ACC112 (cell line): ENCODE measurements at regions not wholly inside any gene's neighbourhood (a gene's known extent, or its start where the extent isn't known, plus 50 kb on each side); places are given as distances from the start of the nearest gene placed in this dataset.

Experiments
- H2AFZ ChIP-seq: fragments of 200-600 bp; sonication (generic); one replicate; pipeline ENCODE4 v1.6.0; 2017; ENCODE audit warnings: antibody characterized with exemption, low read length; ENCODE audit not compliant: unreplicated experiment
- H3K27ac ChIP-seq: fragments of 200-600 bp; sonication (generic); 2 replicates; pipeline ENCODE4 v1.5.1; 2014; ENCODE audit warnings: low read depth, mild to moderate bottlenecking, antibody characterized with exemption, low read length, moderate library complexity
- H3K27me3 ChIP-seq: fragments of 200-600 bp; sonication (generic); 2 replicates; pipeline ENCODE4 v1.6.1; 2014; ENCODE audit warnings: mild to moderate bottlenecking, antibody characterized with exemption, low read length, moderate library complexity, mixed read lengths; ENCODE audit not compliant: insufficient read depth
- H3K36me3 ChIP-seq: fragments of 200-600 bp; sonication (generic); 2 replicates; pipeline ENCODE4 v1.6.1; 2016; ENCODE audit warnings: mild to moderate bottlenecking, antibody characterized with exemption, low read length, moderate library complexity, mixed read lengths; ENCODE audit not compliant: insufficient read depth
- H3K4me1 ChIP-seq: fragments of 200-600 bp; sonication (generic); one replicate; pipeline ENCODE4 v1.6.1; 2016; ENCODE audit warnings: low read length, mixed read lengths; ENCODE audit not compliant: insufficient read depth, unreplicated experiment, control insufficient read depth
- H3K4me3 ChIP-seq: fragments of 200-600 bp; sonication (generic); 2 replicates; pipeline ENCODE4 v1.5.1; 2014; ENCODE audit warnings: mild to moderate bottlenecking, low read depth, low read length
- H3K79me2 ChIP-seq: fragments of 200-600 bp; sonication (generic); one replicate; pipeline ENCODE4 v1.6.0; 2016; ENCODE audit warnings: low read length; ENCODE audit not compliant: control insufficient read depth, unreplicated experiment, insufficient read depth

DNA sequence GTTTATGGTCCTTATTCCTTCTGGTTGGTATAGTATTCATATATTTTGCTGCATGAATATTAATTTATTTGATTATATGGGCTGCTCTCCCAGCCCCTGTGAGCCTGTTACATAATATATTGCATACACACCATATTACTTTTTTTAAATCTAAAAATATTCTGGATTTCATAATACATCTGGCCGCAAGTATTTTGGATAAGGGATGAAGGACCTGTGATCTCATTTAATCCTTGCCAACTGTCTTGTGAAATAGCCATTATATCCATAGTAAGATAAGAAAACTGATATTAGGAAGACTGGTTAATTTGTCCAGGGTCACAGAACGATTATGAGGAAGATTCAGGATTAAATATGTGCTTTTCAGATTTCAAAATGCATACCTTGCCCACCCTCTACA is 433.6 kb downstream of the LPIN1 start:
- H2AFZ ChIP-seq, result no peak overlapping the region

DNA sequence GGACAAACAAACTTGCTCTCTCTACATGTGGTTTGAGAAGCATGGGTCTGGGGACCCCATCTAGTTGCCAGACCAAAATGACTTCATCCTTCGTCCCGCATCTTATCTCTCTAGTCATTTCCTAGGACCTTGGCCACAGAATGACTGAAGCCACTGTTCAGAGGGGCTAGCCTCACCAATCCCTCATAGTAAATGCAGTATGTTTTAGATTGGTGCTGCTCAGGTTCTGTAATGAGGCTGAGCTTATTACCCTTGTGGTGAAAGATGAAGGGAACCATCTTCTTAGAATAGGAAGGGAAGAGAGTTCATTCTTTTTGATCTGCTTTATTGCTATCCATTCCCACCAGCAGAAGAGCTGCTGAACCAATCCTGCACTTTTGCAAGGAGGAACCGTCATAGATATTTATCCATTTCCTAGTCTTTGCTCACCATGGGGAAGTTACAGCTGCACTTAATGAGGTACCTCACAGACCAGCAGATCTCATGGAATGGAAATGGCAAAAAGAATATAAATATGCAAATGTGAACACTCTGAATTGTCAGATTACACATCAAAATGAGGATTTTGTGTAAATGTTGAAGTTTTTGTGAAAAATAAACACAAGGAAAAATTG is 436.7 kb downstream of the LPIN1 start:
- Histone ChIP-seq H3K4me1 (peaks cover under 1% of the 10 kb centered on the region), H3K27ac (no peak overlapping the region), H3K36me3 (no peaks in the 10 kb centered on the region), H3K4me3 (no peak overlapping the region), H3K27me3 (no peaks in the 10 kb centered on the region), H2AFZ (no peak overlapping the region), H3K79me2 (no peaks in the 10 kb centered on the region)

More for the DNA sequence above, 433.6 kb downstream of the LPIN1 start:
- Histone ChIP-seq H3K4me1 (peaks cover 22% of the 10 kb centered on the region), H3K36me3 (no peaks in the 10 kb centered on the region), H3K4me3 (no peak overlapping the region), H3K79me2 (no peaks in the 10 kb centered on the region), H3K27ac (no peak overlapping the region), H3K27me3 (no peaks in the 10 kb centered on the region)

DNA sequence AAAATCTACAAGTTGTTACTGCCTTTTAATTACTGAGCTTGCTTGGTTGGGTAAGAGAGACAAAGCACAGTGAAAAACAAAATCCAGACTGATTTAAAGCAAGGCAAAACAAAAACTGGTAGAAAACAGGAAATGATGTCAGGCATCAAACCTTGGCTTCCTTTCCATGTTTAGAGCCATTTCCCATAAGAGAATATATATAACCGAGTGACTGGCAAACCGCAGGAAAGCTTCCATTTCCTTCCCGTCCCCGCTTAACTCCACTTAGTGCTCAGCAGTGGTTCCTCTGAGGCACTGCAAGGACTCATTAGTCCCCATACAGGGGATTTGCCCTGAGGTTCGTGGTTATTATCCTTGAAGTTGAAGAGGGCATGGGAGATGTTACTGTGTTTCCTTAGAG is 446.3 kb downstream of the LPIN1 start:
- H3K4me3 ChIP-seq, result no peak overlapping the region
- no peaks in the 10 kb centered on the region for H3K27me3 ChIP-seq
- no peaks in the 10 kb centered on the region for H3K79me2 ChIP-seq
- no peaks in the 10 kb centered on the region for H3K4me1 ChIP-seq
- no peak overlapping the region for H3K27ac ChIP-seq
- no peak overlapping the region for H2AFZ ChIP-seq
- no peaks in the 10 kb centered on the region for H3K36me3 ChIP-seq

GRCh38 chr2:12194968-12195367 is 448.5 kb downstream of the LPIN1 start:
- no peak overlapping the region for H3K4me3 ChIP-seq
- H3K4me1 ChIP-seq, result no peaks in the 10 kb centered on the region
- no peak overlapping the region for H3K27ac ChIP-seq

GRCh38 chr2:12196495-12196894 is 450.1 kb downstream of the LPIN1 start:
- no peaks in the 10 kb centered on the region for H3K79me2 ChIP-seq
- no peaks in the 10 kb centered on the region for H3K36me3 ChIP-seq
- H2AFZ ChIP-seq, result no peak overlapping the region
- H3K4me3 ChIP-seq, result no peak overlapping the region
- H3K27ac ChIP-seq, result no peak overlapping the region
- H3K27me3 ChIP-seq, result no peaks in the 10 kb centered on the region
- H3K4me1 ChIP-seq, result peaks cover 1% of the 10 kb centered on the region

More at GRCh38 chr2:12194968-12195367, 448.5 kb downstream of the LPIN1 start:
- no peaks in the 10 kb centered on the region for H3K27me3 ChIP-seq
- no peaks in the 10 kb centered on the region for H3K36me3 ChIP-seq
- H3K79me2 ChIP-seq, result no peaks in the 10 kb centered on the region
- no peak overlapping the region for H2AFZ ChIP-seq

GRCh38 chr2:12197133-12197532 is 450.7 kb downstream of the LPIN1 start:
- Histone ChIP-seq H3K79me2 (no peaks in the 10 kb centered on the region), H3K36me3 (no peaks in the 10 kb centered on the region), H3K4me3 (no peak overlapping the region), H3K4me1 (peaks cover 8% of the 10 kb centered on the region), H2AFZ (no peak overlapping the region), H3K27ac (no peak overlapping the region), H3K27me3 (no peaks in the 10 kb centered on the region)

DNA sequence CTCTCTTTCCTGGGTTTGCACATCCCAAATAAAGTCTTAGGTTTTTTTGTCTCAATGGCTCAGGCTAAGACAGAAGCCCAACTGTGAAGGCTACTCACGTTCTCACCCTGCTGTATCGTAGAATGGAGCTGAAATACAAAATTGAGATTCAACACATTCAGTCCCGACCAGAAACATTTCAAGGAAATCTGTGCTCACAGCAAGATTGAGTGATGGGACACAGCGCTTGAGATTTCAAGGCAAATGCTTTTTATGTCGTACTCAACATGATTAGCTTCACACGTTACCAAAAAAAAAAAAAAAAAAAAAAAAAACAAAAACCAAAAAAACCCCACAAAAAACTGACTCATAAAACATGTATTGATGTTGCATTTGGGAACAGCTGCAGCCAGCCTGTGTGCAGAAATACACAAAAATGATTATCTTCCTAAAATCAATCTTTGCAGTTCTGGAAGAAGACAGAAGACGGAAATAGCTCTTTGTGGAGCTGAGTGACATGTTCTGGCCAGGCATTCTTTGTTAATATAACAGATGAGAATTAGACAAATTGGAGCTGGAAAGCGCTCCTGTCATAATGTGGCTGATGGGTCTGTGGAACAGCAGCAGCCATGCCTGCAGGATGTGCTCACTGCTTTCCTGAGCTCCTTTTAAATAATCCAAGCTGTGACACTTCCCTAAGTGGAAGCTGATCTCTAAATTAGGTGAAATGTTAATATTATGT is 453.2 kb downstream of the LPIN1 start:
- Histone ChIP-seq H3K4me3 (no peak overlapping the region), H2AFZ (no peak overlapping the region), H3K79me2 (no peaks in the 10 kb centered on the region), H3K27ac (no peak overlapping the region), H3K4me1 (peaks cover 24% of the 10 kb centered on the region), H3K36me3 (no peaks in the 10 kb centered on the region), H3K27me3 (no peaks in the 10 kb centered on the region)

DNA sequence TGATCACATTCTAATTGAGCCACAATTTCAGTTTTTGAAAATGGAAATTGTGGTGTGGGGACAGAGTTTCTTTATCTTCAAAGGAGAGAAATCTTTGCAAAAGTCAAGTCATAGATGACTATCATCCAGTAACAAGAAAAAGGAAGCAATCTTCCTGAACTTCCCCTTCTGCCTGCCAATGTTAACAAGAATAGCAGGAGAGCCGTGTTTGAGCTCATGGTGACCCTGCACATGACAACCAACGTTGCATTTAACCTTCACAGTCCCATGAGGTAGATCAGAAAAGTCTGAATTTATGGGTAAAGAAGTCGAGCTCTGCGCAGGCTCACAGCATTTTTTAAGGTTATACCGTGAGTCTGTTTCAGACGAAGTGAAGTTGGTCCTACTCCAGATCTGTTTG is 454.9 kb downstream of the LPIN1 start:
- H3K79me2 ChIP-seq, result no peaks in the 10 kb centered on the region
- H3K36me3 ChIP-seq, result no peaks in the 10 kb centered on the region
- no peaks in the 10 kb centered on the region for H3K27me3 ChIP-seq
- no peak overlapping the region for H3K27ac ChIP-seq
- H3K4me1 ChIP-seq, result peaks cover 24% of the 10 kb centered on the region
- no peak overlapping the region for H3K4me3 ChIP-seq
- no peak overlapping the region for H2AFZ ChIP-seq

DNA sequence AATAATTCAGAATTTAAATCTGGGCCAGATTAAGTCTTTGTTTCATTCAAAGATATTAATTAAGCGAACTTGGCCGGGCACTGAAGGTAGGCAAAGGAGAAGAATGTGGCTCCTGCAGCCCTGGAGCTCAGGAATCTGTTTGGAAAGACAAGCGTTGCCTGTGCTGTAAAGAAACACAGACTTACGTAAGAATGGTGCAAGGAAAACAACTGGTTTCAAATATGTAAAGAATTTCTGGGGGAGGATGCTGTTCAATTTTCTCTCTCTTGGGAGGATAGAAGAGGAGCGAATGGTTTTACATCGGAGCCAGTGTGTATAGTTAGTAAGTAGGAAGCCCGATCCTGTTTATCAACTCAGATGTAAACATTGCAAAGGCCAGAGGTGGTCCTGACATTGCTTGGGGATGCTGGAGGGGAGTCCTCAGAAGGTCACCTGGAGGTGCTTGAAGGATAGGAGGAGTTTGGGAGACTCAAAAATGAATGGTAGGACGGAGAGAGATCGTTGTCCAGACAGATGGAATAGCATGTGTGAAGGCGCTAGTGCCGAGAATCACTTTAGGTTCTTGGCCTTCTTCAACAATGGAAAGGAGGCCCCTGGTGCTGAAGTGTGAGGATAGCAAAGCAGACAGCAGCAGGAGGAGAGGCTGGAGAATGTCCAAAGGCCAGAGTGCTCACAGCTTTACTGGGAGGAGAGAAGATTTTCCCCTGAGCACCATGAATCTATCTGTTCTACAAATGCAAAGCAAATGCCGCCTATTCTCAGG is 456.1 kb downstream of the LPIN1 start:
- H3K27me3 ChIP-seq, result no peaks in the 10 kb centered on the region

DNA sequence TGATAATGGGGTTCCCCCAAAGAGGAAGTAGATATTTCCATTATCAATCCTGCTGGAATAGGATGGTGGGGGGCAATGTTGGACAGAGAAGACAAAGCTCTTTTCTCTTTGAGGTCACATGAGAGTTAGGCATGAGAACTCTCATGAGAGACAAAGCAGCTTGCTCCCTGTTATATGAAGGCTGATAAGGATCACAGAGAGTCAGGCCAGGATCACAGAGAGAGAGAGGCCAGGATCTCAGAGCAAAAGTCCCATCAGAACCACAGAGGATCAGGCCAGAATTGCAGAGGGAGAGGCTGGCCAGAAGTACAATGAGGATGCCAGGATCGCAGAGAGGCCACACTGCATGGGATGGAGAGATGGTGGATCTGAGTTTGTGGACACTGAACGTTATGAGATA is 457.1 kb downstream of the LPIN1 start:
- no peak overlapping the region for H3K27ac ChIP-seq
- H3K36me3 ChIP-seq, result no peaks in the 10 kb centered on the region
- H3K4me1 ChIP-seq, result peaks cover 24% of the 10 kb centered on the region
- H3K79me2 ChIP-seq, result no peaks in the 10 kb centered on the region
- H3K4me3 ChIP-seq, result no peak overlapping the region
- no peaks in the 10 kb centered on the region for H3K27me3 ChIP-seq
- no peak overlapping the region for H2AFZ ChIP-seq

More for the DNA sequence above, 456.1 kb downstream of the LPIN1 start:
- H2AFZ ChIP-seq, result peak overlapping the region; percentile 43
- no peaks in the 10 kb centered on the region for H3K36me3 ChIP-seq
- H3K4me1 ChIP-seq, result peaks cover 24% of the 10 kb centered on the region
- H3K4me3 ChIP-seq, result peak overlapping the region; percentile 40; the same call in 1 of the 2 replicates
- H3K27ac ChIP-seq, result peak overlapping the region; percentile 27; the same call in 1 of the 2 replicates
- H3K79me2 ChIP-seq, result no peaks in the 10 kb centered on the region
